ENCODE measurements at regions not wholly inside any gene's neighbourhood (a gene's known extent, or its start where the extent isn't known, plus 50 kb on each side); places are given as distances from the start of the nearest gene placed in this dataset.

DNA sequence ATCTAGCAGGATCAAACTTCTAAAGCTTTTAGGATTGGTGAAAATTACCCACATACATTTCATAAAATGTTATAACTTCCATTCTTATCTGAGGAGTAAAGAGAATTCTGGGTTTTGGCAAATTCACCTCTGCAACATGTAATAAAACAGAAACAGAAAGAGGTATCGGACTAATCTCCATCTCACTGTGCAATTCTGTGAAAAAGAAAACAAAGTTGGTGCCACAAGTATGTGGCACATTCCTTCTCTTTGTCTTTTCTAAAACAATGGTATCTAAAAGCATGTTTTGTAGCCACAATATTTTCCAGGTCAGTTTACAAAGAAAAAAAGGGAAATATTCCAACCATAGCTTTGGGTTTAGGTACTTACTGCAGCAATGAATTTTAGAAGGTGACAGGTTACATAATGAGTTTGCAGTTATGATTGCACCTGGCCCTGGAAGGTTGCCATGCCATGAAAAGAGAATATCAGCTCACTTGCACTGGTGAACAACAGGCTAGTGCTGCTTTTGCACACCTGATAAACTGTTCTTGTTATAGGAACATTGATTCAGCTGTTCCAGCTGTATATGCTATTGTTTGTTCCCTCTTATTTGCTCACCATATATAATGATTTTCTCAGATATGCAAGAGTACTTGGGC lies 491.3 kb upstream of the MEF2C start:
- H3K4me3 ChIP-seq, result no peak overlapping the region
- H3K36me3 ChIP-seq, result no peaks in the 10 kb centered on the region
- no peak for TF ChIP-seq POLR2A (IDR thresholded peaks at IDR 0.05)
- TF ChIP-seq, protein P1, sequence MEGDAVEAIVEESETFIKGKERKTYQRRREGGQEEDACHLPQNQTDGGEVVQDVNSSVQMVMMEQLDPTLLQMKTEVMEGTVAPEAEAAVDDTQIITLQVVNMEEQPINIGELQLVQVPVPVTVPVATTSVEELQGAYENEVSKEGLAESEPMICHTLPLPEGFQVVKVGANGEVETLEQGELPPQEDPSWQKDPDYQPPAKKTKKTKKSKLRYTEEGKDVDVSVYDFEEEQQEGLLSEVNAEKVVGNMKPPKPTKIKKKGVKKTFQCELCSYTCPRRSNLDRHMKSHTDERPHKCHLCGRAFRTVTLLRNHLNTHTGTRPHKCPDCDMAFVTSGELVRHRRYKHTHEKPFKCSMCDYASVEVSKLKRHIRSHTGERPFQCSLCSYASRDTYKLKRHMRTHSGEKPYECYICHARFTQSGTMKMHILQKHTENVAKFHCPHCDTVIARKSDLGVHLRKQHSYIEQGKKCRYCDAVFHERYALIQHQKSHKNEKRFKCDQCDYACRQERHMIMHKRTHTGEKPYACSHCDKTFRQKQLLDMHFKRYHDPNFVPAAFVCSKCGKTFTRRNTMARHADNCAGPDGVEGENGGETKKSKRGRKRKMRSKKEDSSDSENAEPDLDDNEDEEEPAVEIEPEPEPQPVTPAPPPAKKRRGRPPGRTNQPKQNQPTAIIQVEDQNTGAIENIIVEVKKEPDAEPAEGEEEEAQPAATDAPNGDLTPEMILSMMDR (IDR thresholded peaks at IDR 0.05), result no peak
- intact Hi-C loops (cut with DNase I), result no loop called here
- no peaks in the 10 kb centered on the region for H3K27me3 ChIP-seq
- no peaks in the 10 kb centered on the region for H3K9me3 ChIP-seq
- H3K27ac ChIP-seq, result no peak overlapping the region
- H3K4me1 ChIP-seq, result no peaks in the 10 kb centered on the region
- no peak for DNase-seq
- 57 to 60% methylated on average over 1 of the region's 1 CpG for WGBS, 2 donors

DNA sequence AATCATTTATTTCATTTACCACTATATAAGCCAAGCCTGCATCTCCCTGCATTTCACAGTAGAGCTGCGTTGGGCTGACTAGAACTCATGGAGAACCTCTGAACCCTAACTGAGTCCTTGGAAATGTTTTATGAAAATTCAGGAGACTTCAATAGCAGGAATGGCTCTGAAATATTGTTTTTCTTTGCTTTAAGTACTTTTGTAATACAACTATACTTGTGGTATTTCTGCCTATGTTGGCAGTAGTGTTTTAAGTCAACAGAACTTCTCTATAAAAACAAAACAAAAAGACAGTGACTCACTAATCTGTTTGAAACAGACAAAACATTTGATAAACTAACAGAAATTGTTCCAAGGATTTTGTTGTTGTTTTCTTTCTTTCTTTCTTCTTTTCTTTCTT lies 489.2 kb upstream of the MEF2C start:
- no peaks in the 10 kb centered on the region for H3K4me1 ChIP-seq
- no peak overlapping the region for H3K27ac ChIP-seq
- no peak for DNase-seq
- 70 to 74% methylated on average over 1 of the region's 1 CpG for WGBS, 2 donors
- intact Hi-C loops (cut with DNase I), result no loop called here
- H3K36me3 ChIP-seq, result no peaks in the 10 kb centered on the region
- no peaks in the 10 kb centered on the region for H3K9me3 ChIP-seq
- no peak overlapping the region for H3K4me3 ChIP-seq
- no peak for TF ChIP-seq POLR2A (IDR thresholded peaks at IDR 0.05)
- TF ChIP-seq, protein P1 (IDR thresholded peaks at IDR 0.05), result no peak
- H3K27me3 ChIP-seq, result no peaks in the 10 kb centered on the region

DNA sequence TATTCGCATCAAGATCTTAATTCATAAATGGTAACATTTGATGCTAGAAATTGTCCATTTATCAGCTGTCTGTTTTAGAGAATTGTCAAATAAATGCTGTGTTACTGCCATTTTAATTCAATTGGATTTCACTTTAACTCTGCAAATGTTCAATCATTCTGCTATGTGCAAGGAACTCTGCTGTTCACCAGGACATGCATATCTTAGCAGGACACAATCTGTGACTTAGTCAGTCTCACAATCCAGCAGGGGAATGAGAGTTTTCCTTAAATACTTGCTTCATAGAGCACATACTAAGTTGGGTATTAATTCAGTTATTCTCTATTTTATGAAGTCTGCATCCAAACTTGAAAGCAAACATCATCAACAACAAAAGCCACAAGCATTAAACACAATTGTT lies 488.7 kb upstream of the MEF2C start:
- no peaks in the 10 kb centered on the region for H3K36me3 ChIP-seq
- H3K27ac ChIP-seq, result no peak overlapping the region
- intact Hi-C loops (cut with DNase I), result no loop called here
- no peaks in the 10 kb centered on the region for H3K27me3 ChIP-seq
- 95 to 96% methylated on average over 1 of the region's 1 CpG for WGBS, 2 donors
- no peak overlapping the region for H3K4me3 ChIP-seq
- no peak for DNase-seq
- no peaks in the 10 kb centered on the region for H3K4me1 ChIP-seq
- TF ChIP-seq, protein P1 (IDR thresholded peaks at IDR 0.05), result no peak
- TF ChIP-seq POLR2A (IDR thresholded peaks at IDR 0.05), result no peak
- H3K9me3 ChIP-seq, result no peaks in the 10 kb centered on the region

DNA sequence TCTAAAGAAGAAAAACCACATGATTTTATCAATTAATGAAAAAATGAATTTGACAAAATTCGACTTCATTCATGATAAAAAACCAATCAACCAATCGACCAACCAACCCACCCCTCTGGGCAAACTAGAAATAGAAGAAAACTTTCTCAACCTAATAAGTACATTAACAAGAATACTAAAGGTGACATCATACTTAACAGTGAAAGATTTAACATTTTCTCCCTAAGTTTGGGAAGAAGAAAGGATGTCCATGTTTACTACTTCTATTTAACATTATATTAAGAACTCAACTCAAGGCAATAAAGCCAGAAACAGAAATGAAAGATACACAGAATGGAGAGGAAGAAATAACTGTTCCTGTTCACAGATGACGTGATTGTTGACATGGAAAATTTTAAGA lies 476.1 kb upstream of the MEF2C start:
- no peaks in the 10 kb centered on the region for H3K9me3 ChIP-seq
- H3K27ac ChIP-seq, result no peak overlapping the region
- H3K4me3 ChIP-seq, result no peak overlapping the region
- no peaks in the 10 kb centered on the region for H3K27me3 ChIP-seq
- WGBS, 2 donors, result 55 to 62% methylated on average over 3 of the region's 3 CpGs
- no peaks in the 10 kb centered on the region for H3K4me1 ChIP-seq
- no peak for DNase-seq
- intact Hi-C loops (cut with DNase I), result no loop called here
- no peaks in the 10 kb centered on the region for H3K36me3 ChIP-seq
- TF ChIP-seq POLR2A (IDR thresholded peaks at IDR 0.05), result no peak
- TF ChIP-seq, protein P1 (IDR thresholded peaks at IDR 0.05), result no peak

DNA sequence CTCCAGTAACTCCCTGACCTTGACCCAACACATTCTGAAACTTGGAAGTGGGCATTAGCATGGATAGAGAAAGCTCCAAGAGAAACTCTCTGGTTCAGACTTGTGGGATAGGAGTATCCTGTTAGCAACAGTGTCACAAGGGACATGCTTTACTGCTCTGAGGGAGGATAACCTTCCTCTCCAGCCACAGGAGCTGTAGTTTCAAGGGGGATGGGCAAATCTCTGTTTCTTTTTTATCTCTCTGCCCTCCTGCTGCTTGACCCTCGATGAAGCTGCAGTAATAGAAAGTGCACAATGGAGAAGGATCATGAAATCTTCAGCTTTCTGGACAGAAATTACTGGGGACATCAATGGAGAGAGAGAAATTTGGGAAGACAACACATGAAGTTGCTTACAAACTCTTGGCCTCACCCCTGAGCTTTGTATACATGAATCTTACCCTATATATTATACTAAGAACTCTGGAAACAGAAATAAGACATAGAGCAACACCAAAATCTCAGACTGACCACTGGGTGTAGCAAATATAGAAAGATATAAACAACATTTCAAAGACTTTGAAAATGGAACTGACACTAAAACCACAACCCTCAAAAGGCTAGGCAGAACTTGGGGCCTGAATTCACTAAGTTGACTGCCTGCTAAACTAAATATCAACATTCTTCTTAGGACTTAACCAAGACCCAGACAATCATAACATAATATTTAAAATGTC lies 471.0 kb upstream of the MEF2C start:
- no peaks in the 10 kb centered on the region for H3K4me1 ChIP-seq
- H3K27me3 ChIP-seq, result no peaks in the 10 kb centered on the region
- WGBS, 2 donors, result 50 to 75% methylated on average over 1 of the region's 1 CpG
- DNase-seq, result no peak
- intact Hi-C loops (cut with DNase I), result no loop called here
- no peaks in the 10 kb centered on the region for H3K9me3 ChIP-seq
- H3K36me3 ChIP-seq, result no peaks in the 10 kb centered on the region
- H3K4me3 ChIP-seq, result no peak overlapping the region
- TF ChIP-seq, protein P1 (IDR thresholded peaks at IDR 0.05), result no peak
- TF ChIP-seq POLR2A (IDR thresholded peaks at IDR 0.05), result no peak
- no peak overlapping the region for H3K27ac ChIP-seq
